Immature natural killer cell (primary cell): ENCODE measurements at regions not wholly inside any gene's neighbourhood (a gene's known extent, or its start where the extent isn't known, plus 50 kb on each side); places are given as distances from the start of the nearest gene placed in this dataset.
"Not testable (repeated sequence)": the region's sequence is repeated elsewhere in the genome, so short reads cannot be mapped to it uniquely, and the experiment has no call there.

Source experiments
- DNase-seq, 3 donors: peaks; one replicate each; pipeline ENCODE4 v3.0.0; 2022; ENCODE audit warnings: mixed read lengths in 1 of 3
- H3K27ac Mint-ChIP-seq, 6 donors: one replicate each; pipeline ENCODE4 v1.8.0; 2020; ENCODE audit warnings: mixed read lengths in 6 of 6, mild to moderate bottlenecking in 5 of 6, inconsistent platforms in 4 of 6, moderate library complexity in 3 of 6
- H3K27me3 Mint-ChIP-seq, 3 donors: one replicate each; pipeline ENCODE4 v1.8.0; 2020 to 2021; ENCODE audit warnings: low read depth in 3 of 3, mild to moderate bottlenecking in 3 of 3, mixed read lengths in 3 of 3, moderate library complexity in 3 of 3, inconsistent platforms in 1 of 3
- H3K36me3 Mint-ChIP-seq, 3 donors: one replicate each; pipeline ENCODE4 v1.8.0; 2020; ENCODE audit warnings: mixed read lengths in 3 of 3, inconsistent platforms in 2 of 3, mild to moderate bottlenecking in 2 of 3
- H3K4me1 Mint-ChIP-seq, 2 donors: one replicate each; pipeline ENCODE4 v1.8.0; 2020; ENCODE audit warnings: inconsistent platforms in 2 of 2, mild to moderate bottlenecking in 2 of 2, mixed read lengths in 2 of 2, moderate library complexity in 1 of 2
- H3K4me3 Mint-ChIP-seq, 5 donors: one replicate each; pipeline ENCODE4 v1.8.0; 2020; ENCODE audit warnings: mild to moderate bottlenecking in 5 of 5, mixed read lengths in 5 of 5, inconsistent platforms in 3 of 5, moderate library complexity in 3 of 5
- H3K9me3 Mint-ChIP-seq, 6 donors: one replicate each; pipeline ENCODE4 v1.8.0; 2020; ENCODE audit warnings: mild to moderate bottlenecking in 6 of 6, mixed read lengths in 6 of 6, inconsistent platforms in 4 of 6, moderate library complexity in 3 of 6

GRCh38 chr6:40165036-40165709, 230.9 kb upstream of the MOCS1 start:
- DNase-seq: no peak
- Mint-ChIP-seq H3K4me1 (no peaks in the 10 kb centered on the region), H3K9me3 (no peaks in the 10 kb centered on the region), H3K4me3 (no peak overlapping the region), H3K36me3 (no peaks in the 10 kb centered on the region), H3K27ac (no peak overlapping the region), H3K27me3 (peaks cover 0 to 6% (median 3%) of the 10 kb centered on the region in 3 donors)

- H3K27me3 Mint-ChIP-seq: peaks cover 0 to 6% (median 3%) of the 10 kb centered on the region in 3 donors
- no peak overlapping the region for H3K4me3 Mint-ChIP-seq
- H3K27ac Mint-ChIP-seq: no peak overlapping the region
- H3K9me3 Mint-ChIP-seq: no peaks in the 10 kb centered on the region
- H3K36me3 Mint-ChIP-seq: no peaks in the 10 kb centered on the region
- no peaks in the 10 kb centered on the region for H3K4me1 Mint-ChIP-seq
- no peak for DNase-seq
Measured at GRCh38 chr6:40164345-40164755, 230.1 kb upstream of the MOCS1 start.

GRCh38 chr6:40163924-40164323, 229.7 kb upstream of the MOCS1 start:
- peaks cover 0 to 6% (median 3%) of the 10 kb centered on the region in 3 donors for H3K27me3 Mint-ChIP-seq
- H3K9me3 Mint-ChIP-seq: no peaks in the 10 kb centered on the region
- no peak overlapping the region for H3K27ac Mint-ChIP-seq
- DNase-seq: no peak
- H3K4me1 Mint-ChIP-seq: no peaks in the 10 kb centered on the region
- H3K36me3 Mint-ChIP-seq: no peaks in the 10 kb centered on the region
- H3K4me3 Mint-ChIP-seq: no peak overlapping the region

- no peaks in the 10 kb centered on the region for H3K4me1 Mint-ChIP-seq
- H3K27ac Mint-ChIP-seq: no peak overlapping the region
- peaks cover 0 to 9% (median 3%) of the 10 kb centered on the region in 3 donors for H3K27me3 Mint-ChIP-seq
- no peak overlapping the region for H3K4me3 Mint-ChIP-seq
- no peaks in the 10 kb centered on the region for H3K9me3 Mint-ChIP-seq
- DNase-seq: no peak
- no peaks in the 10 kb centered on the region for H3K36me3 Mint-ChIP-seq
Measured at GRCh38 chr6:40162074-40162473, 227.8 kb upstream of the MOCS1 start.

- DNase-seq: no peak
- Mint-ChIP-seq H3K9me3 (no peaks in the 10 kb centered on the region), H3K36me3 (no peaks in the 10 kb centered on the region), H3K4me3 (no peak overlapping the region), H3K4me1 (no peaks in the 10 kb centered on the region), H3K27me3 (peaks cover 0 to 9% (median 3%) of the 10 kb centered on the region in 3 donors), H3K27ac (no peak overlapping the region)
Measured at GRCh38 chr6:40160826-40161225, 226.6 kb upstream of the MOCS1 start.

GRCh38 chr6:40159865-40160264, 225.6 kb upstream of the MOCS1 start:
- H3K27me3 Mint-ChIP-seq: peaks cover 0 to 9% (median 3%) of the 10 kb centered on the region in 3 donors
- H3K27ac Mint-ChIP-seq: no peak overlapping the region
- no peak for DNase-seq
- H3K4me3 Mint-ChIP-seq: no peak overlapping the region
- no peaks in the 10 kb centered on the region for H3K4me1 Mint-ChIP-seq
- H3K36me3 Mint-ChIP-seq: no peaks in the 10 kb centered on the region
- no peaks in the 10 kb centered on the region for H3K9me3 Mint-ChIP-seq

- DNase-seq: no peak
- H3K27ac Mint-ChIP-seq: no peak overlapping the region
- H3K4me3 Mint-ChIP-seq: no peak overlapping the region
- no peaks in the 10 kb centered on the region for H3K36me3 Mint-ChIP-seq
- peaks cover 3 to 9% (median 3%) of the 10 kb centered on the region in 3 donors for H3K27me3 Mint-ChIP-seq
- no peaks in the 10 kb centered on the region for H3K9me3 Mint-ChIP-seq
- no peaks in the 10 kb centered on the region for H3K4me1 Mint-ChIP-seq
Measured at GRCh38 chr6:40152701-40153436, 218.6 kb upstream of the MOCS1 start.

GRCh38 chr6:40152196-40152595, 217.9 kb upstream of the MOCS1 start:
- Mint-ChIP-seq H3K27me3 (peaks cover under 1 to 9% (median 3%) of the 10 kb centered on the region in 3 donors), H3K36me3 (no peaks in the 10 kb centered on the region), H3K27ac (no peak overlapping the region), H3K4me1 (no peaks in the 10 kb centered on the region), H3K4me3 (no peak overlapping the region), H3K9me3 (no peaks in the 10 kb centered on the region)
- no peak for DNase-seq

GRCh38 chr6:40148882-40149573, 214.8 kb upstream of the MOCS1 start:
- no peak overlapping the region for H3K4me3 Mint-ChIP-seq
- H3K36me3 Mint-ChIP-seq: no peaks in the 10 kb centered on the region
- H3K9me3 Mint-ChIP-seq: no peaks in the 10 kb centered on the region
- no peak overlapping the region for H3K27ac Mint-ChIP-seq
- peaks cover 0 to 9% (median 5%) of the 10 kb centered on the region in 3 donors for H3K27me3 Mint-ChIP-seq
- no peaks in the 10 kb centered on the region for H3K4me1 Mint-ChIP-seq
- no peak for DNase-seq

GRCh38 chr6:40146902-40147301, 212.6 kb upstream of the MOCS1 start:
- no peaks in the 10 kb centered on the region for H3K4me1 Mint-ChIP-seq
- no peaks in the 10 kb centered on the region for H3K36me3 Mint-ChIP-seq
- peaks cover 0 to 6% (median 5%) of the 10 kb centered on the region in 3 donors for H3K27me3 Mint-ChIP-seq
- H3K9me3 Mint-ChIP-seq: no peaks in the 10 kb centered on the region
- DNase-seq: no peak
- H3K27ac Mint-ChIP-seq: no peak overlapping the region
- no peak overlapping the region for H3K4me3 Mint-ChIP-seq

GRCh38 chr6:40139447-40139846, 205.2 kb upstream of the MOCS1 start:
- Mint-ChIP-seq H3K36me3 (no peaks in the 10 kb centered on the region), H3K4me3 (no peak overlapping the region), H3K9me3 (peaks cover 0 to 1% (median 0%) of the 10 kb centered on the region in 6 donors), H3K27me3 (peaks cover 0 to 7% (median 5%) of the 10 kb centered on the region in 3 donors), H3K27ac (no peak overlapping the region), H3K4me1 (no peaks in the 10 kb centered on the region)
- no peak for DNase-seq

- Mint-ChIP-seq H3K4me1 (no peaks in the 10 kb centered on the region), H3K9me3 (peaks cover 0 to 1% (median 0%) of the 10 kb centered on the region in 6 donors), H3K4me3 (no peak overlapping the region), H3K36me3 (no peaks in the 10 kb centered on the region), H3K27me3 (peaks cover 0 to 8% (median 7%) of the 10 kb centered on the region in 3 donors), H3K27ac (no peak overlapping the region)
- DNase-seq: no peak
Measured at GRCh38 chr6:40138273-40138720, 204.0 kb upstream of the MOCS1 start.

- Mint-ChIP-seq H3K4me1 (no peaks in the 10 kb centered on the region), H3K36me3 (no peaks in the 10 kb centered on the region)
Measured at GRCh38 chr6:40135491-40136072, 201.3 kb upstream of the MOCS1 start.

GRCh38 chr6:40133981-40134380, 199.7 kb upstream of the MOCS1 start:
- not testable (repeated sequence) for H3K36me3 Mint-ChIP-seq, H3K27ac Mint-ChIP-seq, H3K4me1 Mint-ChIP-seq, H3K9me3 Mint-ChIP-seq, H3K4me3 Mint-ChIP-seq, DNase-seq
- peaks cover 0 to 10% (median 4%) of the 10 kb centered on the region in 3 donors for H3K27me3 Mint-ChIP-seq

More at GRCh38 chr6:40135491-40136072, 201.3 kb upstream of the MOCS1 start:
- no peak overlapping the region for H3K27ac Mint-ChIP-seq
- H3K27me3 Mint-ChIP-seq: peaks cover 0 to 10% (median 7%) of the 10 kb centered on the region in 3 donors
- H3K4me3 Mint-ChIP-seq: no peak overlapping the region
- peaks cover 0 to 1% (median 0%) of the 10 kb centered on the region in 6 donors for H3K9me3 Mint-ChIP-seq
- DNase-seq: no peak
